Ovary (tissue), 3 donors: ENCODE measurements at regions not wholly inside any gene's neighbourhood (a gene's known extent, or its start where the extent isn't known, plus 50 kb on each side); places are given as distances from the start of the nearest gene placed in this dataset.

ENCODE experiments used
- EP300 ChIP-seq: sonication (generic); formaldehyde crosslinking; IDR thresholded peaks from one replicate; pipeline ENCODE4 v1.6.1; 2017; ENCODE audit warnings: antibody characterized with exemption
- POLR2A ChIP-seq: fragments of 450-650 bp; IDR thresholded peaks from one replicate; pipeline ENCODE4 v1.6.1; 2017; ENCODE audit warnings: antibody characterized with exemption, mild to moderate bottlenecking, moderate library complexity
- TF ChIP-seq, protein P1 (sequence below), 3 donors: fragments of 450-650 bp in 2 of 3; fragments of 200-600 bp in 1 of 3; IDR thresholded peaks; one replicate each; pipeline versions ENCODE4 v1.5.1 to v1.8.0; 2016 to 2022; ENCODE audit warnings: antibody characterized with exemption in 3 of 3, mild to moderate bottlenecking in 1 of 3
- donor health status: DM: no; HTN: no; CAD: no.

DNA sequence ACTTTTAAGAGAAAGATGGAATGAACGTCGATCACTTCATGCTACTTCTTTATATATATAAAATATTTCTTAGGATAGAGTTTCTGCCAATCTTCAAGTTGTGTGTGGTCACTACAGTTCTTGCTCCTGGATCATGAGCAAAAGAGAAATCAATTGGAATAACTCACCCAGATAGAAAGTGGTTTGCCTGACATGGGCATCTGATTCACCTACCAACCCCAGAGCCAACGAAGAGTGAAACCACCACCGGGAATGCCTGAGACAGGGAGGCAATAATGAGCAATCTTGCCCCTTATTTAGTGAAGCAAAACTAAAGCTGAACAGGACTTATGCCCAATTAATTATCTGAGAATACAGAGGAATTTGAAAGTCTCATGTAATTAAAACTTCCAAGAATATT, 250.2 kb upstream of the REG3G start:
- TF ChIP-seq, protein P1, sequence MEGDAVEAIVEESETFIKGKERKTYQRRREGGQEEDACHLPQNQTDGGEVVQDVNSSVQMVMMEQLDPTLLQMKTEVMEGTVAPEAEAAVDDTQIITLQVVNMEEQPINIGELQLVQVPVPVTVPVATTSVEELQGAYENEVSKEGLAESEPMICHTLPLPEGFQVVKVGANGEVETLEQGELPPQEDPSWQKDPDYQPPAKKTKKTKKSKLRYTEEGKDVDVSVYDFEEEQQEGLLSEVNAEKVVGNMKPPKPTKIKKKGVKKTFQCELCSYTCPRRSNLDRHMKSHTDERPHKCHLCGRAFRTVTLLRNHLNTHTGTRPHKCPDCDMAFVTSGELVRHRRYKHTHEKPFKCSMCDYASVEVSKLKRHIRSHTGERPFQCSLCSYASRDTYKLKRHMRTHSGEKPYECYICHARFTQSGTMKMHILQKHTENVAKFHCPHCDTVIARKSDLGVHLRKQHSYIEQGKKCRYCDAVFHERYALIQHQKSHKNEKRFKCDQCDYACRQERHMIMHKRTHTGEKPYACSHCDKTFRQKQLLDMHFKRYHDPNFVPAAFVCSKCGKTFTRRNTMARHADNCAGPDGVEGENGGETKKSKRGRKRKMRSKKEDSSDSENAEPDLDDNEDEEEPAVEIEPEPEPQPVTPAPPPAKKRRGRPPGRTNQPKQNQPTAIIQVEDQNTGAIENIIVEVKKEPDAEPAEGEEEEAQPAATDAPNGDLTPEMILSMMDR (IDR thresholded peaks at IDR 0.05): no peak
- TF ChIP-seq EP300 (no peak), POLR2A (no peak)
